ENCODE measurements at regions not wholly inside any gene's neighbourhood (a gene's known extent, or its start where the extent isn't known, plus 50 kb on each side); places are given as distances from the start of the nearest gene placed in this dataset.

GRCh38 chr6:92806254-92806653 lies 613.1 kb downstream of the EPHA7 start:
- FAIRE-seq, result no peak

DNA sequence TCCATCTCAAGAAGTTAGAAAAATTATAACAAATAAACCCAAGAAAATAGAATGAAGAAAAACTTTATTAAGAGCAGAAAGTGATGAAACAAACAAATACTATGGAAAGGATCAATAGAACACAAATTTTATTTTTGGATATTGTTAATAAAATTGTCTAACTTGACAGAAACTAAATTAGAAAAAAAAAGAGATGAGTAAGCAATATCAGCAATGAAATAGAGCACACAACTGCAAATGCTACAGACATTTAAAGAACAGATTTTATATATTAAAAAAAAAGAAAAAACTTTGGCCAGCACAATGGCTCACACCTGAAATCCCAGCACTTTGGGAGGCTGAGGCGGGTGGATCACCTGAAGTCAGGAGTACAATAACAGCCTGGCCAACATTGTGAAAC lies 628.0 kb downstream of the EPHA7 start:
- no peak for FAIRE-seq

- FAIRE-seq, result no peak
These were observed 629.0 kb downstream of the EPHA7 start for GRCh38 chr6:92790381-92790780.

DNA sequence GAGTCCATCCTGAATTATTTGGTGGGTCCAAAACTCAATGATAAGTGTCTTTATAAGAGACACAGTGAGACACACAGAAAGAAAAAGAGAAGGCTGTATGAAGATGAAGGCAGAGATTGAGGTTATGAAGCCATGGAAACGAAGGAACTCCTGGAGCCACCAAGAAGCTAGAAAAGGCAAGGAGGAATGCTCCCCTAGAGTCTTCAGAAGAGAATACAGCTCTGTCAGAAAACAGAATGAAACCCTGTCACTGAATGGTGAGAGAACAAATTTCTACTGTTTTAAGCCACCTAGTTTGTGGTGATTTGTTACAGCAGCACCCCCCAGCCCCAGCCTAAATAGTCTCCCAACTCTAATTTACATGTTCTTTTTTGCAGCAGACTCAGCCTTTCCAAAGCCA lies 635.1 kb downstream of the EPHA7 start:
- FAIRE-seq, result no peak

DNA sequence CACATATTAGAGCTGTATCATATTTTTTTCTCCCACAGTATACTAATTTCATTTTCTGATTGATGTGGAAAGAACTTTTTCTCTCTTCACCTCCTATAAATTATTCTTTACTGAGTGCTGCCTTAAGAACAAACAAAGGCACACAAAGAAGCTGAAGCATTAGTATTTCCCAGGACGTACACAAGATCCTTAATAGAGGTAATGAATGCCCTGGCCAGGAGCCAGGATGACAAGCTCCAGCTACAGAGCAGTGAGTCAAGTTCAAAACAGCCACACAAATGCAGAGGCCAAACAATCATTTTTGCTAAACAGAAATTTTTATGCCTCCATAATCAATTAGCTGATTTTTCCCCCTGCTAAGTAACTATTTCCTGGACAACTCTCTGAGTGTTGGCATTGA lies 639.6 kb downstream of the EPHA7 start:
- FAIRE-seq, result no peak

DNA sequence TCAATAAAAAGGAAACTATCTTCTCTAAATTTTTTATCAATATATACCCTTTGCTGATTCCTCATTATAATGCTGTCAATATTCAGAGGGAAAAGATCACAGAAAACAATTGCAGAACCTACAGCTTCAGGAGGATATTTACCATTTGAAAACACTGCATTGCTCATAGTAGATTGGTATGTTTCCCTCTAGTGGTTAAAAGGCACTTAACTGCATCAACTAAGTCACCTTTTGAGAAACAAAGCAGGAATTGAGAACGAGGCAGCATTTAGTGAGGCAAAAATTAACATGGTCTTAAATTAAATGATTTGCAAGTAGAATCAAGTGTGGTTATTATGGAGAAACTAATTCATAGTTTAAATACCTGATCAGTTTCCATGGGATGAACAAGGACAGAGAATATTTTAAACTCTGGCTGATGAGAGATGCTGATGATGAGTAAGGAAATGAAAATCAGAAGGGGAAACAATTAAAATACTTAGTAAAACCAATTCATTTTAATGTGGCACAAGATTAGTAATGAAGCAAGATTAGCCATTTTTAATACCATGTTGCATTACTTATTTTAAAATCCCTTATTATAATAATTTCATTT lies 642.1 kb downstream of the EPHA7 start:
- FAIRE-seq, result no peak

DNA sequence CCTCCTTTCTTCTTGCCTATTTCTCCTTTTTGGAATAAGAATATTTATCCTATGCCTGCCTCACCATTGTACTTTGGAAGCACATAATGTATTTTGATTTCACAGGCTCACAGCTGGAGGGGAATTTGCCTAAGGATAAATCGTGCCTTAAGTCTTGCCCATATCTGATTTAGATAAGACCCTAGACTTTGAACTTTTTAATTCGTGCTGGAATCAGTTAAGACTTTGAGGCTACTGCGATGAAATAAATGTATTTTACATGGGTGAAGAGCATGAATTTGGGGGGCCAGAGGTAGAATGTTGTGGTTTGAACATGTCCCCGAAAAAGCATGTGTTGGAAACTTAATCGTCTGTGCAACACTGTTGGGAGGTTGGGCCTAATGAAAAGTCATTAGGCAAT lies 648.8 kb downstream of the EPHA7 start:
- no peak for FAIRE-seq

GRCh38 chr6:92767101-92767500 lies 652.3 kb downstream of the EPHA7 start:
- no peak for FAIRE-seq

DNA sequence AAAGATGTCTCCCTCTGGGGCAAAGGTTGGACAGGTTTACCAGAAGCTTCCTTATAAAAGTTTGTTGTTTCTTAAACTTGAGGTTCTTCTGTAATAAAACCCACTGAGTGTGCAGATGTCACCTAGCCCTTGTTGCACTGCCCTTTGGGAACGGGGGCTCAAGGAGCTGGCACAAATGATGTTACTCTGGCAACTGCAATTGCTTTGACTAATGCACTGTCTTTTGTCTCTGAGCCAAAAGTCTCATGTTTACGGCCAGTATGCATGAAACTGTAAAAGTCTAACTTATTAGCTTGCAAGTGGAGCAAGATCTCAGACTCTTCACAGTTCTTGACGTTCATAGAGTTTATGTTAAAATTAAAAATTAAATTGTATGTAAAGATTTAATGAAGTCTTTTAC lies 655.7 kb downstream of the EPHA7 start:
- FAIRE-seq, result no peak

DNA sequence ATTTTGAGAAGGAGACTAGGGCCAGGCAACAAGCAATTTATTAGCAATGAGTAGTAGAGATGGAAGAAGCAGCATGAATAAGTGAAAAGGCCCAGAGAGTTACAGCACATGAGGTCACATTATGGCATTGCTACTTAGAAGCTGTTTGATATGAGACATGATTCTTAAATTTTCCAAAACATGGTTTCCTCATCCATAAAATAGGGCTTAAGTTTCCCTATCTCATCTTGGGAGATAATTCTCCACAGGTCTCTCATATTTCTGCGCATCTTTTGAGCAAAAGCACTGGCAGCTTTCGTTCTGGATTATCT lies 656.1 kb downstream of the EPHA7 start:
- FAIRE-seq, result no peak

GRCh38 chr6:92762443-92763273 lies 656.7 kb downstream of the EPHA7 start:
- no peak for FAIRE-seq

DNA sequence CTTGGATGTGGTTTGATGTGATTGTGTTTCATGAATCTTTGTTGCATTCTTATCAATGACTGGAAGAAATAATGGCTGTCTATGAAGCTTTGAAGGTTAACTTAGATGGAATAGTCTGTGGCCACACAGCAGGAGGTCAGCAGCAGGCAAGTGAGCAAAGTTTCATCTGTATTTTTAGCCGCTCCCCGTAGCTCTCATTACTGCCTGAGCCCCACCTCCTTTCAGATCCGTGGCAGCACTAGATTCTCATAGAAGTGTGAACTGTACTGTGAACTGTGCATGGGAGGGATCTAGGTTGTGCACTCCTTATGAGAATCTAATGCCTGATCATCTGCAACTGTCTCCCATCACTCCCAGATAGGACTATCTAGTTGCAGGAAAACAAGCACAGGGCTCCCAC lies 660.2 kb downstream of the EPHA7 start:
- FAIRE-seq, result no peak

DNA sequence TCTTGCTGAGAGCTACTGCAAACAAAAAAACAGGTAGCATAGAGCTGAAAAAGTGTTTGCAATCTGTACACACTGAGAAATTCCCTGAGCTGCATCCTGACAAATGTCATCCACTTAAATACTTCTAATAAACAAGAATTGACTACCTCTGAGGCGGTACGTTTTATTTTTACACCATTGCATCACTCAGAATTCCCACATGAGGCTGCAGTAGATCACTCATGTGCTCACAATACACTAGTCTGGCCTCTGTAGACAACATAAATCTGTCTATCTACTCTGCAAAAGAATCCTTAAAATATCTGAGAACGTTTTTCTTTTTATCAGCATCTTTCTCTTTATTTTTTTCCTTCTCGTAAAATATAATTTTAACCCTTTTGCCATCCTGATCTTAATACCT lies 661.4 kb downstream of the EPHA7 start:
- FAIRE-seq, result no peak

GRCh38 chr6:92756912-92757311 lies 662.4 kb downstream of the EPHA7 start:
- no peak for FAIRE-seq

- FAIRE-seq, result no peak
These were observed 665.4 kb downstream of the EPHA7 start for GRCh38 chr6:92753956-92754355.

DNA sequence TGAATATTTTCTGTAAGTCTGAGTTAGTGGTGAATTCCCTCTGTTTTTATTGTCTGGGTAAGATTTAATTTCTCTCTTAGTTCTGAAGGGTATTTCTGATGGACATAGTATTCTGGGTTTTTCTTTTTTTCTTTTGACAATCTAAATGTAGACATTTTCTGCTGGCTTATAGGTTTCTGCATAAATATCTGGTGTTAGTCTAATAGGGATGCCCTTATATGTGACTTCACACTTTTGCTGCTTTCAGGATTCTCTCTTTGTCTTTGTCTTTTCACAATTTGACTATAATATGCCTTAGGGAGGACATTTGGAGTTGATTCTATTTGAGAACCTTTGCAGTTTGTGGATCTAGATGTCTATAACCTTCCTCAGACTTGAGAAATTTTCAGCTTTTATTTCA lies 667.2 kb downstream of the EPHA7 start:
- FAIRE-seq, result no peak

DNA sequence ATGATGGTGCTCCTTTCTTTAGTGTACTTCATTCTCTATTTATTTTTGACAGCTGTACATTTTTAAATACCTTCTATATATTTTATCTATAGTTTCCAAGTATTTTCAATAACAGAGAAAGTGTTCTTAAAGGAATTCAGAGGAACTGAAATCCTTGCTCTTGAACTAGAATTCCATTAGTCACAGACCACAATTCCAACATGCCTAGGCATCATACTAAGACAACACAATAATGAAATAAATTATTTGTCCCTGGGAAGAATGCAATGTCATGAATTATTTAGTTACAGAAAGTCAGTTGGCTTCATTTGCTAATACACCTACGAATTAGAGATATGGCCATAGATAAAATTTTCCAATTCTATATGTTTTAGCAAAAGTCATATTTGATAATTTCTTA lies 671.2 kb downstream of the EPHA7 start:
- FAIRE-seq, result no peak

- no peak for FAIRE-seq
These were observed 681.4 kb downstream of the EPHA7 start for GRCh38 chr6:92737983-92738382.

DNA sequence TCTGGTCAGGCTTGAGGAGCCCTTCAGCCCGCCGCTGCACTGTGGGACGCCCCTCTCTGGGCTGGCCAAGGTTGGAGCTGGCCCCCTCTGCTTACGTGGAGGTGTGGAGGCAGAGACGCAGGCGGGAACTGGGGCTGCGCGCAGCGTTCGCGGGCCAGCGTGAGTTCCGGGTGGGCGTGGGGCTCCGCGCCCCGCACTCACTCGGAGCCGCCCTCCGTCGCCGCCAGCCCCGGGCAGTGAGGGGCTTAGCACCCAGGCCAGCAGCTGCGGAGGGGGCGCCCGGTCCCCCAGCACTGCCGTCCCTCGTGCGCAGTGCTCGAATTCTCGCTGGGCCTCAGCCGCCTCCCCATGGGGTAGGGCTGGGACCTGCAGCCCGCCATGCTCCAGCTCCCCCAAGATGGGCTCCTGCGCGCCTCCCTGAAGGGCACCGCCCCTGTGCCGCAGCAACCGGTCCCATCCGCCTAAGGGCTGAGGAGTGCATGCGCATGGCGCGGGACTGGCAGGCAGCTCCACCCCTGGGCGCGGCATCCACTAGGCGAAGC lies 695.9 kb downstream of the EPHA7 start:
- no peak for FAIRE-seq

GRCh38 chr6:92719773-92720172 lies 699.6 kb downstream of the EPHA7 start:
- no peak for FAIRE-seq

DNA sequence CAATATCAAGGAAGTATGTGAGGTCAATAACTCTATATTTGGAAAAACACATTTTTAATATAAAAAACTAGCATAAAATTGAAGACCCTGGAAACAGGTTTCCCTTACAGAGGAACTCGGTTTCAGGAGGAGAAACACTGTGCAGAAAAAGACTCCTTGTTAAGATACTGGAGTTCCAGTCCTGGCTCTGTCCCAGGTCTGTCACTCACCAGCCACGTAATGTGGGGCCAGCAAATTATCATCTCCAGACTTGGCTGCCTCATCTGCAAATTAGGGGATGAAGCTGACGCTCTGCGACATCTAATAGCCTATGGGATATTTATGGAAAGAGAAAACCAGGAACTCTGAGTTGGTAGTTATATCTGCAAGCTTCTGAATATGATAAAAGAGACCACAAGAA lies 702.7 kb downstream of the EPHA7 start:
- FAIRE-seq, result no peak

- FAIRE-seq, result no peak
These were observed 703.4 kb downstream of the EPHA7 start for GRCh38 chr6:92715991-92716390.

- FAIRE-seq, result no peak
These were observed 705.0 kb downstream of the EPHA7 start for GRCh38 chr6:92714346-92714745.

- FAIRE-seq, result no peak
These were observed 709.3 kb downstream of the EPHA7 start for GRCh38 chr6:92710048-92710447.

GRCh38 chr6:92708945-92709344 lies 710.4 kb downstream of the EPHA7 start:
- no peak for FAIRE-seq

Data from colon (tissue), 2 donors.